HG02852 (cell line): ENCODE measurements at regions not wholly inside any gene's neighbourhood (a gene's known extent, or its start where the extent isn't known, plus 50 kb on each side); places are given as distances from the start of the nearest gene placed in this dataset.
"Not testable (repeated sequence)": the region's sequence is repeated elsewhere in the genome, so short reads cannot be mapped to it uniquely, and the experiment has no call there.

Experiments used
- ATAC-seq: cut with Tn5 transposase; IDR thresholded peaks from one replicate; pipeline ENCODE4 v1.9.1; 2021; ENCODE audit warnings: mild to moderate bottlenecking, moderate library complexity; ENCODE audit not compliant: unreplicated experiment

- ATAC-seq = no peak
Measured at GRCh38 chr2:40043641-40044040, 264.6 kb upstream of the THUMPD2 start.

- ATAC-seq = no peak
Measured at GRCh38 chr2:40043191-40043590, 264.1 kb upstream of the THUMPD2 start.

- no peak for ATAC-seq
Measured at GRCh38 chr2:40041422-40042382, 262.6 kb upstream of the THUMPD2 start.

GRCh38 chr2:40039549-40039948 is 260.5 kb upstream of the THUMPD2 start:
- ATAC-seq = no peak

GRCh38 chr2:40038646-40039045 is 259.6 kb upstream of the THUMPD2 start:
- no peak for ATAC-seq

GRCh38 chr2:40037303-40037702 is 258.2 kb upstream of the THUMPD2 start:
- ATAC-seq = no peak

- ATAC-seq = no peak
Measured at GRCh38 chr2:40036241-40036640, 257.2 kb upstream of the THUMPD2 start.

- no peak for ATAC-seq
Measured at GRCh38 chr2:40034801-40035200, 255.7 kb upstream of the THUMPD2 start.

GRCh38 chr2:40034198-40034597 is 255.1 kb upstream of the THUMPD2 start:
- ATAC-seq = no peak

GRCh38 chr2:40033781-40034180 is 254.7 kb upstream of the THUMPD2 start:
- no peak for ATAC-seq

GRCh38 chr2:40032650-40033319 is 253.7 kb upstream of the THUMPD2 start:
- no peak for ATAC-seq

- ATAC-seq = no peak
Measured at GRCh38 chr2:40030456-40030975, 251.5 kb upstream of the THUMPD2 start.

- peak; percentile 93 for ATAC-seq
Measured at GRCh38 chr2:40028792-40029488, 249.9 kb upstream of the THUMPD2 start.

GRCh38 chr2:40027968-40028367 is 248.9 kb upstream of the THUMPD2 start:
- no peak for ATAC-seq

GRCh38 chr2:40025276-40025675 is 246.2 kb upstream of the THUMPD2 start:
- ATAC-seq = not testable (repeated sequence)

GRCh38 chr2:40020997-40021396 is 241.9 kb upstream of the THUMPD2 start:
- ATAC-seq = no peak

- ATAC-seq = no peak
Measured at GRCh38 chr2:40016151-40016885, 237.3 kb upstream of the THUMPD2 start.

- ATAC-seq = not testable (repeated sequence)
Measured at GRCh38 chr2:40013962-40014361, 234.9 kb upstream of the THUMPD2 start.

GRCh38 chr2:40004336-40004735 is 225.3 kb upstream of the THUMPD2 start:
- ATAC-seq = no peak

- ATAC-seq = no peak
Measured at GRCh38 chr2:40002339-40002738, 223.3 kb upstream of the THUMPD2 start.

GRCh38 chr2:39999864-40000263 is 220.8 kb upstream of the THUMPD2 start:
- no peak for ATAC-seq
